Fibroblast of skin of scalp (primary cell): ENCODE measurements at regions not wholly inside any gene's neighbourhood (a gene's known extent, or its start where the extent isn't known, plus 50 kb on each side); places are given as distances from the start of the nearest gene placed in this dataset.
A peak's percentile ranks its signal among the peaks of the same experiment; 100 is the strongest.

Experiments used
- DNase-seq: peaks from one replicate; pipeline ENCODE4 v3.0.0-alpha.2; 2013

GRCh38 chr11:111444040-111444439 is 65.0 kb upstream of the POU2AF1 start:
- DNase-seq, result no peak

- no peak for DNase-seq
These were observed 64.6 kb upstream of the POU2AF1 start for GRCh38 chr11:111443640-111444039.

- DNase-seq, result no peak
These were observed 64.0 kb upstream of the POU2AF1 start for GRCh38 chr11:111443032-111443431.

- DNase-seq, result peak; percentile 16
These were observed 62.4 kb upstream of the POU2AF1 start for GRCh38 chr11:111441443-111441842.

GRCh38 chr11:111440416-111441205 is 61.5 kb upstream of the POU2AF1 start:
- DNase-seq, result no peak

GRCh38 chr11:111439901-111440300 is 60.8 kb upstream of the POU2AF1 start:
- no peak for DNase-seq

- DNase-seq, result no peak
These were observed 59.9 kb upstream of the POU2AF1 start for GRCh38 chr11:111438846-111439520.

- no peak for DNase-seq
These were observed 59.1 kb upstream of the POU2AF1 start for GRCh38 chr11:111438168-111438567.

- no peak for DNase-seq
These were observed 56.1 kb upstream of the POU2AF1 start for GRCh38 chr11:111435046-111435698.

GRCh38 chr11:111429066-111429506 is 50.0 kb upstream of the POU2AF1 start:
- peak; percentile 53 for DNase-seq
